ENCODE measurements at regions not wholly inside any gene's neighbourhood (a gene's known extent, or its start where the extent isn't known, plus 50 kb on each side); places are given as distances from the start of the nearest gene placed in this dataset.
"Not testable (repeated sequence)": the region's sequence is repeated elsewhere in the genome, so short reads cannot be mapped to it uniquely, and the experiment has no call there.

DNA sequence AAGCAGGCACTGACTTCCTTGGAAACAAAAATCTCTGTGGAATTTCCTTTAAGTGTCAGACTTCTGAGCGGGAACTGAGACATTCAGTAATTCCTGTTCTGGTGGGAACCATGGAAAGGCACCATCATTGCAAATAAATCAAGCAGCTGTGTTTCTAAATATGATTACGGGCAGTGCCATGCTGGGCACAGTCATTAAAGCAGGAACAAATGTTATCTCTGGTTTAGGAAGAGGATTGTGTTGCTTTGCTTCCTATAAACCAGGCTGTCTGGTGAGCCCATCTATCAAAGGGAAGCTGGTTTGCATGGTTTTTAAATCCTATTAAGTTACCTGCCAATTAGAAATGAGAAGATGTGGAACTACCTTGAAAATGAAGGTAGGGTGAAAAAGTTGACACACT lies 86.7 kb downstream of the EBLN2 start:
- no peak overlapping the region for H2BK5ac ChIP-seq (ENCODE audit: low read depth, low read length, poor library complexity)
- H4K91ac ChIP-seq (ENCODE audit: low read depth, low read length), result no peak overlapping the region
- no peaks in the 10 kb centered on the region for H3K4me1 ChIP-seq (ENCODE audit: control insufficient read depth in 1 of 2, insufficient read depth in 2 of 2, low read length in 2 of 2)
- no peak overlapping the region for H2AK5ac ChIP-seq (ENCODE audit: low read length)
- no peak overlapping the region for H3K18ac ChIP-seq (ENCODE audit: low read length)
- DNase-seq, result no peak
- no CpG with 5 or more reads among the region's 2 CpGs for WGBS (ENCODE audit: extremely low coverage, insufficient coverage, insufficient read length)
- H3K9ac ChIP-seq (ENCODE audit: low read length), result no peak overlapping the region
- no peaks in the 10 kb centered on the region for H3K27me3 ChIP-seq (ENCODE audit: insufficient read depth, low read length)
- no peak overlapping the region for H3K14ac ChIP-seq (ENCODE audit: low read length)
- H4K12ac ChIP-seq (ENCODE audit: low read depth, low read length), result no peak overlapping the region
- H3K27ac ChIP-seq (ENCODE audit: low read depth, low read length), result no peak overlapping the region
- H2AFZ ChIP-seq (ENCODE audit: insufficient read depth, low read length, poor library complexity), result no peak overlapping the region
- no peak overlapping the region for H3K4me3 ChIP-seq (ENCODE audit: low read depth, low read length)
- H3K79me2 ChIP-seq (ENCODE audit: control insufficient read depth, insufficient read depth, low read length, poor library complexity), result no peaks in the 10 kb centered on the region
- H3K4me2 ChIP-seq (ENCODE audit: low read length), result no peak overlapping the region
- no peaks in the 10 kb centered on the region for H3K36me3 ChIP-seq (ENCODE audit: control insufficient read depth in 1 of 2, insufficient read depth in 2 of 2, low read length in 2 of 2)
- H3K79me1 ChIP-seq (ENCODE audit: low read length), result no peaks in the 10 kb centered on the region
- no peak overlapping the region for H2BK120ac ChIP-seq (ENCODE audit: insufficient read depth, low read length, poor library complexity)
- no peaks in the 10 kb centered on the region for H3K9me3 ChIP-seq (ENCODE audit: insufficient read depth, low read depth, low read length)
- no peak overlapping the region for H4K8ac ChIP-seq (ENCODE audit: low read depth, low read length)
- no peak overlapping the region for H3K23ac ChIP-seq (ENCODE audit: low read length)
- no peak overlapping the region for H3K4ac ChIP-seq (ENCODE audit: low read depth, low read length)
- H2BK12ac ChIP-seq (ENCODE audit: low read length), result no peak overlapping the region

DNA sequence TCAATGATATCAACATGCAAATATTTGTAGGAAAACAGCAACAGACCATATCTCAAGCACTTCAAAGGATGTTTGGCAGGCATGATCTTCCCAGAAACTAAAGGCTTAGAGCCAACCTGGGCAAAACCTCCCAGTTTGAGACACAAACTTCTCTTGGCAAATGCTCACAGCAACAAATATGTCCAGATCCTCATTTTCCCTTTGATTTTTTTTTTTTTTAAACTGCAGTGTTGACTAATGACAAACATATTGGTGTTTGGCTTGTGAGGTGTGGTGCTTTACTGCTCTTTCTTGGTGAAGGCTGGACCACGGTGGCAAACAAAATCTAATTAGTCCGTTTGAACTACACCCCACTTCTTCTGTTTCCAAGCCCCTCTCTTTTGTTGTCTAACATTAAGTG lies 87.2 kb downstream of the EBLN2 start:
- no peak overlapping the region for H2BK5ac ChIP-seq (ENCODE audit: low read depth, low read length, poor library complexity)
- H3K9me3 ChIP-seq (ENCODE audit: insufficient read depth, low read depth, low read length), result no peaks in the 10 kb centered on the region
- H3K18ac ChIP-seq (ENCODE audit: low read length), result no peak overlapping the region
- H3K79me2 ChIP-seq (ENCODE audit: control insufficient read depth, insufficient read depth, low read length, poor library complexity), result no peaks in the 10 kb centered on the region
- no peaks in the 10 kb centered on the region for H3K27me3 ChIP-seq (ENCODE audit: insufficient read depth, low read length)
- H2AFZ ChIP-seq (ENCODE audit: insufficient read depth, low read length, poor library complexity), result no peak overlapping the region
- H2BK12ac ChIP-seq (ENCODE audit: low read length), result no peak overlapping the region
- H3K4me3 ChIP-seq (ENCODE audit: low read depth, low read length), result no peak overlapping the region
- no peak overlapping the region for H3K4me2 ChIP-seq (ENCODE audit: low read length)
- H3K23ac ChIP-seq (ENCODE audit: low read length), result no peak overlapping the region
- H2AK5ac ChIP-seq (ENCODE audit: low read length), result no peak overlapping the region
- no peaks in the 10 kb centered on the region for H3K79me1 ChIP-seq (ENCODE audit: low read length)
- H3K4ac ChIP-seq (ENCODE audit: low read depth, low read length), result no peak overlapping the region
- H4K91ac ChIP-seq (ENCODE audit: low read depth, low read length), result no peak overlapping the region
- peaks cover 0 to under 1% of the 10 kb centered on the region in 2 experiments for H3K4me1 ChIP-seq (ENCODE audit: control insufficient read depth in 1 of 2, insufficient read depth in 2 of 2, low read length in 2 of 2)
- DNase-seq, result no peak
- no peak overlapping the region for H4K12ac ChIP-seq (ENCODE audit: low read depth, low read length)
- H3K9ac ChIP-seq (ENCODE audit: low read length), result no peak overlapping the region
- no peak overlapping the region for H2BK120ac ChIP-seq (ENCODE audit: insufficient read depth, low read length, poor library complexity)
- no peaks in the 10 kb centered on the region for H3K36me3 ChIP-seq (ENCODE audit: control insufficient read depth in 1 of 2, insufficient read depth in 2 of 2, low read length in 2 of 2)
- WGBS (ENCODE audit: extremely low coverage, insufficient coverage, insufficient read length), result no CpG with 5 or more reads among the region's 2 CpGs
- no peak overlapping the region for H3K27ac ChIP-seq (ENCODE audit: low read depth, low read length)
- no peak overlapping the region for H3K14ac ChIP-seq (ENCODE audit: low read length)
- H4K8ac ChIP-seq (ENCODE audit: low read depth, low read length), result no peak overlapping the region

DNA sequence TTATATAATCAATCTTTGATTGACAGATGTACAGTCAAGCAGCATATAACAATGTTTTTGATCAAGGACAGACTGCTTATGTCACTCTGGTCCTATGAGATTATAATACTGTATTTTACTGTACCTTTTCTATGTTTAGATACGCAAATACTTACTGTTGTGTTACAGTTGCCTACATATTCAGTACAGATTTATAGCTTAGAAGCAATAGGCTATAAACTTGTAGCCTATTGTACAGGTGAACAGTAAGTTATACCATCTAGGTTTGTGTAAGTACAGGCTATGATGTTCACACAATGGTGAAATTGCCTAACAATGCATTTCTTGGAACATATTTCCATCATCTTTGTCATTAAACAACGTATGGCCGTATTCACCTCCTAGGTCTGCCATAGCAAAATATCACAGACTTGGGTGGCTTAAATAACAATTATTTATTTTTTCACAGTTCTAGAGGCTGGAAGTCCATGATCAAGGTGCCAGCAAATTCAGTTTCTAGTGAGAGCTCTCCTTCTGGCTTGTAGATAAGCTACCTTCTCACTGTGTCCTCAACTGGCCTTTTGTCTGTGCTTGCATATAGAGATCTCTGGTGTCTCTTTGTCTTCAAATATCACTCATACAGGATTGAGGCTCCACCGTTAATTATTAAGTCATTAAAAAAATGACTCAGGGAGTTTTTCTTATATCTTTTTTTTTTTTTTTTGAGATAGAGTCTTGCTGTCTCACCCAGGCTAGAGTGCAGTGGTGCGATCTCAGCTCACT lies 89.1 kb downstream of the EBLN2 start:
- H3K4me3 ChIP-seq (ENCODE audit: low read depth, low read length), result no peak overlapping the region
- DNase-seq, result no peak
- H3K79me2 ChIP-seq (ENCODE audit: control insufficient read depth, insufficient read depth, low read length, poor library complexity), result no peaks in the 10 kb centered on the region
- no peak overlapping the region for H4K12ac ChIP-seq (ENCODE audit: low read depth, low read length)
- no peak overlapping the region for H3K14ac ChIP-seq (ENCODE audit: low read length)
- H3K9ac ChIP-seq (ENCODE audit: low read length), result no peak overlapping the region
- H3K36me3 ChIP-seq (ENCODE audit: control insufficient read depth in 1 of 2, insufficient read depth in 2 of 2, low read length in 2 of 2), result no peaks in the 10 kb centered on the region
- no peak overlapping the region for H3K23ac ChIP-seq (ENCODE audit: low read length)
- H2BK12ac ChIP-seq (ENCODE audit: low read length), result no peak overlapping the region
- H3K4me1 ChIP-seq (ENCODE audit: control insufficient read depth in 1 of 2, insufficient read depth in 2 of 2, low read length in 2 of 2), result peaks cover 0 to 2% of the 10 kb centered on the region in 2 experiments
- H3K79me1 ChIP-seq (ENCODE audit: low read length), result no peaks in the 10 kb centered on the region
- no peak overlapping the region for H2BK5ac ChIP-seq (ENCODE audit: low read depth, low read length, poor library complexity)
- H3K27me3 ChIP-seq (ENCODE audit: insufficient read depth, low read length), result no peaks in the 10 kb centered on the region
- no CpG with 5 or more reads among the region's 5 CpGs for WGBS (ENCODE audit: extremely low coverage, insufficient coverage, insufficient read length)
- no peaks in the 10 kb centered on the region for H3K9me3 ChIP-seq (ENCODE audit: insufficient read depth, low read depth, low read length)
- H2BK120ac ChIP-seq (ENCODE audit: insufficient read depth, low read length, poor library complexity), result no peak overlapping the region
- no peak overlapping the region for H2AK5ac ChIP-seq (ENCODE audit: low read length)
- no peak overlapping the region for H4K91ac ChIP-seq (ENCODE audit: low read depth, low read length)
- H3K27ac ChIP-seq (ENCODE audit: low read depth, low read length), result no peak overlapping the region
- H3K4ac ChIP-seq (ENCODE audit: low read depth, low read length), result no peak overlapping the region
- H3K18ac ChIP-seq (ENCODE audit: low read length), result no peak overlapping the region
- H2AFZ ChIP-seq (ENCODE audit: insufficient read depth, low read length, poor library complexity), result no peak overlapping the region
- no peak overlapping the region for H3K4me2 ChIP-seq (ENCODE audit: low read length)
- H4K8ac ChIP-seq (ENCODE audit: low read depth, low read length), result no peak overlapping the region

DNA sequence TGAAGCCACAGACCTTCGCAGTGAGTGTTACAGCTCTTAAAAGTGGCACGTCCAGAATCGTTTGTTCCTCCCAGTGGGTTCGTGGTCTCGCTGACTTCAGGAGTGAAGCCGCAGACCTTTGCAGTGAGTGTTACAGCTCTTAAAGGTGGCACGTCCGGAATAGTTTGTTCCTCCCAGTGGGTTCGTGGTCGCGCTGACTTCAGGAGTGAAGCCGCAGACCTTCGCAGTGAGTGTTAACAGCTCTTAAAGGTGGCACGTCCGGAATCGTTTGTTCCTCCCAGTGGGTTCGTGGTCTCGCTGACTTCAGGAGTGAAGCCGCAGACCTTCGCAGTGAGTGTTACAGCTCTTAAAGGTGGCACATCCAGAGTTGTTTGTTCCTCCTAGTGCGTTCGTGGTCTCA lies 91.1 kb downstream of the EBLN2 start:
- not testable (repeated sequence) for H2BK120ac ChIP-seq (ENCODE audit: insufficient read depth, low read length, poor library complexity); H3K79me1 ChIP-seq (ENCODE audit: low read length); H4K12ac ChIP-seq (ENCODE audit: low read depth, low read length); H2BK5ac ChIP-seq (ENCODE audit: low read depth, low read length, poor library complexity); H3K9me3 ChIP-seq (ENCODE audit: insufficient read depth, low read depth, low read length); H3K4me1 ChIP-seq (ENCODE audit: control insufficient read depth in 1 of 2, insufficient read depth in 2 of 2, low read length in 2 of 2); H3K4me3 ChIP-seq (ENCODE audit: low read depth, low read length); H3K18ac ChIP-seq (ENCODE audit: low read length); H3K4ac ChIP-seq (ENCODE audit: low read depth, low read length); H2BK12ac ChIP-seq (ENCODE audit: low read length); H3K36me3 ChIP-seq (ENCODE audit: control insufficient read depth in 1 of 2, insufficient read depth in 2 of 2, low read length in 2 of 2); H2AFZ ChIP-seq (ENCODE audit: insufficient read depth, low read length, poor library complexity); H3K14ac ChIP-seq (ENCODE audit: low read length); H3K79me2 ChIP-seq (ENCODE audit: control insufficient read depth, insufficient read depth, low read length, poor library complexity); H3K4me2 ChIP-seq (ENCODE audit: low read length); DNase-seq; H3K9ac ChIP-seq (ENCODE audit: low read length); H3K27ac ChIP-seq (ENCODE audit: low read depth, low read length); H3K27me3 ChIP-seq (ENCODE audit: insufficient read depth, low read length); H2AK5ac ChIP-seq (ENCODE audit: low read length); H3K23ac ChIP-seq (ENCODE audit: low read length); H4K91ac ChIP-seq (ENCODE audit: low read depth, low read length); H4K8ac ChIP-seq (ENCODE audit: low read depth, low read length)
- no CpG with 5 or more reads among the region's 22 CpGs for WGBS (ENCODE audit: extremely low coverage, insufficient coverage, insufficient read length)

Data from trophoblast cell (in vitro differentiated cells and primary cell).